ENCODE measurements at regions not wholly inside any gene's neighbourhood (a gene's known extent, or its start where the extent isn't known, plus 50 kb on each side); places are given as distances from the start of the nearest gene placed in this dataset.

- TF ChIP-seq, protein P1, sequence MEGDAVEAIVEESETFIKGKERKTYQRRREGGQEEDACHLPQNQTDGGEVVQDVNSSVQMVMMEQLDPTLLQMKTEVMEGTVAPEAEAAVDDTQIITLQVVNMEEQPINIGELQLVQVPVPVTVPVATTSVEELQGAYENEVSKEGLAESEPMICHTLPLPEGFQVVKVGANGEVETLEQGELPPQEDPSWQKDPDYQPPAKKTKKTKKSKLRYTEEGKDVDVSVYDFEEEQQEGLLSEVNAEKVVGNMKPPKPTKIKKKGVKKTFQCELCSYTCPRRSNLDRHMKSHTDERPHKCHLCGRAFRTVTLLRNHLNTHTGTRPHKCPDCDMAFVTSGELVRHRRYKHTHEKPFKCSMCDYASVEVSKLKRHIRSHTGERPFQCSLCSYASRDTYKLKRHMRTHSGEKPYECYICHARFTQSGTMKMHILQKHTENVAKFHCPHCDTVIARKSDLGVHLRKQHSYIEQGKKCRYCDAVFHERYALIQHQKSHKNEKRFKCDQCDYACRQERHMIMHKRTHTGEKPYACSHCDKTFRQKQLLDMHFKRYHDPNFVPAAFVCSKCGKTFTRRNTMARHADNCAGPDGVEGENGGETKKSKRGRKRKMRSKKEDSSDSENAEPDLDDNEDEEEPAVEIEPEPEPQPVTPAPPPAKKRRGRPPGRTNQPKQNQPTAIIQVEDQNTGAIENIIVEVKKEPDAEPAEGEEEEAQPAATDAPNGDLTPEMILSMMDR (IDR thresholded peaks at IDR 0.05; ENCODE audit: control extremely low read depth in 1 of 3, insufficient read depth in 1 of 3, low read depth in 1 of 3, low read length in 3 of 3): no peak
- TF ChIP-seq EZH2 (IDR thresholded peaks at IDR 0.05; ENCODE audit: low read depth, low read length, severe bottlenecking) (no peak), POLR2A (IDR thresholded peaks at IDR 0.05; ENCODE audit: control extremely low read depth in 1 of 2, low read depth in 2 of 2, low read length in 2 of 2) (no peak), CBX5 (IDR thresholded peaks at IDR 0.05; ENCODE audit: low read depth, low read length) (no peak), HDAC2 (IDR thresholded peaks at IDR 0.05; ENCODE audit: borderline replicate concordance in 1 of 2, low read depth in 2 of 2, low read length in 2 of 2) (no peak), JUN (IDR thresholded peaks at IDR 0.05; ENCODE audit: low read depth, low read length) (no peak), RNF2 (IDR thresholded peaks at IDR 0.05; ENCODE audit: borderline replicate concordance, low read depth, low read length, missing control alignments, poor library complexity, severe bottlenecking) (no peak), SP1 (IDR thresholded peaks at IDR 0.05; ENCODE audit: low read depth, low read length) (no peak), SIX5 (IDR thresholded peaks at IDR 0.05; ENCODE audit: low read depth, low read length) (no peak), CEBPB (IDR thresholded peaks at IDR 0.05; ENCODE audit: low read depth, low read length) (no peak)
Observed at GRCh38 chr16:73545290-73545689, 497.4 kb upstream of the ZFHX3 start.

Measured in H1 (cell line).